Panc1 (cell line): ENCODE measurements at regions not wholly inside any gene's neighbourhood (a gene's known extent, or its start where the extent isn't known, plus 50 kb on each side); places are given as distances from the start of the nearest gene placed in this dataset.

Experiments used
- CTCF ChIP-seq: fragments of 450-650 bp; IDR thresholded peaks from 2 replicates; pipeline ENCODE4 v1.5.1; 2017; ENCODE audit warnings: mild to moderate bottlenecking
- POLR2AphosphoS5 ChIP-seq: IDR thresholded peaks from 2 replicates; pipeline ENCODE4 v1.6.1; 2012; ENCODE audit warnings: mild to moderate bottlenecking, low read depth, low read length, moderate library complexity
- REST ChIP-seq, 2 experiments: IDR thresholded peaks; 2 replicates each; pipeline ENCODE4 v1.6.1; 2011 to 2012; ENCODE audit warnings: low read depth in 2 of 2, control low read depth in 1 of 2, low read length in 1 of 2, mild to moderate bottlenecking in 1 of 2, moderate library complexity in 1 of 2; ENCODE audit not compliant: insufficient read depth in 1 of 2
- SIN3A ChIP-seq: IDR thresholded peaks from 2 replicates; pipeline ENCODE4 v1.6.1; 2012; ENCODE audit warnings: low read depth, mild to moderate bottlenecking, low read length, moderate library complexity, borderline replicate concordance; ENCODE audit not compliant: insufficient read depth

DNA sequence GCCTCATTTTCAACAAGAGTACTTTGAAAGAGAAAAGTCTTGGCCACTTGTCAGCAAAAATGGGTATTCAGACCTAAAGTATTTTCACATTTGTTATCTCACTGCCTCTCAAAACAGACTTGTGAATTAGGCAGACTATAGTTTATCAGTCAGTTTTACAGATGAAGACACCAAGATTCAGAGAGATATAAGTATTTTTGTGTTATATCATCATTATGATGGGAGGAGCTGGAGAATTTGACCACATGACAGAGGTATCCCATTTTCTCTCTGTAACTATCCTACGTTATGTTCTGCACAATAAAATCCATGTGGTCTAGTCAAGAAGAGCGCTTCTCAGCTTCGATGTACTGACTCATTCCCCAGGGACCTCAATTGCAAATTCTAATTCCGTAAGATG is 213.7 kb downstream of the MYCN start:
- no peak for TF ChIP-seq CTCF
- no peak for TF ChIP-seq REST (IDR thresholded peaks at IDR 0.05; ENCODE audit: insufficient read depth in 1 of 2, low read depth in 2 of 2, low read length in 1 of 2)
- TF ChIP-seq SIN3A: no peak
- no peak for TF ChIP-seq POLR2AphosphoS5
